SK-N-SH treated with all-trans-retinoic acid at 6 μM for 48 hours (cell line): ENCODE measurements at regions not wholly inside any gene's neighbourhood (a gene's known extent, or its start where the extent isn't known, plus 50 kb on each side); places are given as distances from the start of the nearest gene placed in this dataset.

Source experiments
- ARNTL ChIP-seq: fragments of 450-650 bp; formaldehyde crosslinking; IDR thresholded peaks from 2 replicates; pipeline ENCODE4 v1.5.0; 2020; ENCODE audit warnings: low read depth, mild to moderate bottlenecking, moderate library complexity, borderline replicate concordance
- BACH2 ChIP-seq: fragments of 250-450 bp; sonication (Bioruptor Pico); IDR thresholded peaks from 2 replicates; pipeline ENCODE4 v1.9.0; 2021; ENCODE audit warnings: mild to moderate bottlenecking, borderline replicate concordance
- CSRNP3 ChIP-seq: fragments of 250-450 bp; sonication (Bioruptor Pico); IDR thresholded peaks from 2 replicates; pipeline ENCODE4 v1.5.1; 2021; ENCODE audit warnings: mild to moderate bottlenecking, moderate library complexity
- ESRRG ChIP-seq: fragments of 250-450 bp; sonication (Bioruptor Pico); IDR thresholded peaks from 2 replicates; pipeline ENCODE4 v1.6.1; 2021; ENCODE audit warnings: mild to moderate bottlenecking
- PATZ1 ChIP-seq: fragments of 250-450 bp; sonication (Bioruptor Pico); IDR thresholded peaks from 2 replicates; pipeline ENCODE4 v1.8.0; 2020; ENCODE audit warnings: mild to moderate bottlenecking, moderate library complexity, borderline replicate concordance
- RARB ChIP-seq: fragments of 250-450 bp; sonication (Bioruptor Pico); IDR thresholded peaks from 2 replicates; pipeline ENCODE4 v1.8.0; 2021; ENCODE audit warnings: mild to moderate bottlenecking, moderate library complexity
- SNAI2 ChIP-seq: fragments of 250-450 bp; sonication (Bioruptor Pico); IDR thresholded peaks from 2 replicates; pipeline ENCODE4 v1.5.0; 2020; ENCODE audit warnings: mild to moderate bottlenecking, moderate library complexity
- TCF4 ChIP-seq: fragments of 250-450 bp; sonication (Bioruptor Pico); IDR thresholded peaks from 2 replicates; pipeline ENCODE4 v1.8.0; 2021; ENCODE audit warnings: mild to moderate bottlenecking, moderate library complexity, borderline replicate concordance
- ZFP3 ChIP-seq: fragments of 250-450 bp; sonication (Bioruptor Pico); IDR thresholded peaks from 2 replicates; pipeline ENCODE4 v1.5.0; 2020; ENCODE audit warnings: mild to moderate bottlenecking, moderate library complexity
- ZFP30 ChIP-seq: fragments of 450-650 bp; formaldehyde crosslinking; IDR thresholded peaks from 2 replicates; pipeline ENCODE4 v1.5.0; 2022; ENCODE audit warnings: mild to moderate bottlenecking, moderate library complexity
- ZNF8 ChIP-seq: fragments of 450-650 bp; formaldehyde crosslinking; IDR thresholded peaks from 2 replicates; pipeline ENCODE4 v1.5.0; 2020; ENCODE audit warnings: mild to moderate bottlenecking, moderate library complexity
- TF ChIP-seq, protein P1 (sequence below): fragments of 250-450 bp; sonication (Bioruptor Pico); IDR thresholded peaks from 2 replicates; pipeline ENCODE4 v1.5.1; 2020; ENCODE audit warnings: low read depth, mild to moderate bottlenecking, moderate library complexity

- TF ChIP-seq RARB (CRISPR knock-in tag) (no peak), CSRNP3 (CRISPR knock-in tag) (no peak), PATZ1 (CRISPR knock-in tag) (no peak), ZFP30 (CRISPR knock-in tag) (no peak), SNAI2 (CRISPR knock-in tag) (no peak), ZFP3 (no peak), ESRRG (CRISPR knock-in tag) (no peak), TCF4 (CRISPR knock-in tag) (no peak), ARNTL (no peak), BACH2 (CRISPR knock-in tag) (no peak), ZNF8 (CRISPR knock-in tag) (no peak)
- TF ChIP-seq, protein P1, sequence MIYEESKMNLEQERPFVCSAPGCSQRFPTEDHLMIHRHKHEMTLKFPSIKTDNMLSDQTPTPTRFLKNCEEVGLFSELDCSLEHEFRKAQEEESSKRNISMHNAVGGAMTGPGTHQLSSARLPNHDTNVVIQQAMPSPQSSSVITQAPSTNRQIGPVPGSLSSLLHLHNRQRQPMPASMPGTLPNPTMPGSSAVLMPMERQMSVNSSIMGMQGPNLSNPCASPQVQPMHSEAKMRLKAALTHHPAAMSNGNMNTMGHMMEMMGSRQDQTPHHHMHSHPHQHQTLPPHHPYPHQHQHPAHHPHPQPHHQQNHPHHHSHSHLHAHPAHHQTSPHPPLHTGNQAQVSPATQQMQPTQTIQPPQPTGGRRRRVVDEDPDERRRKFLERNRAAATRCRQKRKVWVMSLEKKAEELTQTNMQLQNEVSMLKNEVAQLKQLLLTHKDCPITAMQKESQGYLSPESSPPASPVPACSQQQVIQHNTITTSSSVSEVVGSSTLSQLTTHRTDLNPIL (CRISPR knock-in tag) = no peak
Measured at GRCh38 chr9:102445181-102445747, 549.9 kb upstream of the CYLC2 start.
